GM18499 (cell line): ENCODE measurements at regions not wholly inside any gene's neighbourhood (a gene's known extent, or its start where the extent isn't known, plus 50 kb on each side); places are given as distances from the start of the nearest gene placed in this dataset.
"Not testable (repeated sequence)": the region's sequence is repeated elsewhere in the genome, so short reads cannot be mapped to it uniquely, and the experiment has no call there.

Experiments
- ATAC-seq: cut with Tn5 transposase; IDR thresholded peaks from one replicate; pipeline ENCODE4 v1.9.1; 2021; ENCODE audit warnings: moderate number of reproducible peaks; ENCODE audit not compliant: insufficient read depth, unreplicated experiment

- ATAC-seq = no peak
Observed at GRCh38 chr3:191727338-191727737, 266.4 kb downstream of the PYDC2 start.

- no peak for ATAC-seq
Observed at GRCh38 chr3:191728186-191728585, 267.2 kb downstream of the PYDC2 start.

GRCh38 chr3:191737742-191738141 is 276.8 kb downstream of the PYDC2 start:
- ATAC-seq = no peak

GRCh38 chr3:191740712-191741111 is 279.7 kb downstream of the PYDC2 start:
- ATAC-seq = no peak

- not testable (repeated sequence) for ATAC-seq
Observed at GRCh38 chr3:191741847-191742350, 280.9 kb downstream of the PYDC2 start.

GRCh38 chr3:191743283-191743682 is 282.3 kb downstream of the PYDC2 start:
- ATAC-seq = no peak

- ATAC-seq = no peak
Observed at GRCh38 chr3:191750618-191751017, 289.7 kb downstream of the PYDC2 start.

GRCh38 chr3:191753196-191753595 is 292.2 kb downstream of the PYDC2 start:
- ATAC-seq = no peak

- no peak for ATAC-seq
Observed at GRCh38 chr3:191761906-191762305, 300.9 kb downstream of the PYDC2 start.

- no peak for ATAC-seq
Observed at GRCh38 chr3:191762323-191762960, 301.5 kb downstream of the PYDC2 start.

GRCh38 chr3:191768421-191768820 is 307.5 kb downstream of the PYDC2 start:
- no peak for ATAC-seq

- ATAC-seq = no peak
Observed at GRCh38 chr3:191770541-191770940, 309.6 kb downstream of the PYDC2 start.

- no peak for ATAC-seq
Observed at GRCh38 chr3:191774485-191774884, 313.5 kb downstream of the PYDC2 start.

- no peak for ATAC-seq
Observed at GRCh38 chr3:191775451-191776233, 314.7 kb downstream of the PYDC2 start.

GRCh38 chr3:191781044-191781443 is 320.1 kb downstream of the PYDC2 start:
- no peak for ATAC-seq

GRCh38 chr3:191783024-191783423 is 322.1 kb downstream of the PYDC2 start:
- ATAC-seq = no peak

- no peak for ATAC-seq
Observed at GRCh38 chr3:191790934-191791333, 330.0 kb downstream of the PYDC2 start.

- no peak for ATAC-seq
Observed at GRCh38 chr3:191792580-191792979, 331.6 kb downstream of the PYDC2 start.

GRCh38 chr3:191795196-191795595 is 334.2 kb downstream of the PYDC2 start:
- no peak for ATAC-seq

GRCh38 chr3:191797271-191797670 is 336.3 kb downstream of the PYDC2 start:
- no peak for ATAC-seq

- ATAC-seq = no peak
Observed at GRCh38 chr3:191802671-191803070, 341.7 kb downstream of the PYDC2 start.

- ATAC-seq = no peak
Observed at GRCh38 chr3:191804935-191805334, 344.0 kb downstream of the PYDC2 start.
